GM18502 (cell line): ENCODE measurements at regions not wholly inside any gene's neighbourhood (a gene's known extent, or its start where the extent isn't known, plus 50 kb on each side); places are given as distances from the start of the nearest gene placed in this dataset.
"Not testable (repeated sequence)": the region's sequence is repeated elsewhere in the genome, so short reads cannot be mapped to it uniquely, and the experiment has no call there.

ENCODE experiments used
- ATAC-seq: cut with Tn5 transposase; IDR thresholded peaks from one replicate; pipeline ENCODE4 v1.9.1; 2021; ENCODE audit warnings: mild to moderate bottlenecking; ENCODE audit not compliant: unreplicated experiment, poor library complexity

DNA sequence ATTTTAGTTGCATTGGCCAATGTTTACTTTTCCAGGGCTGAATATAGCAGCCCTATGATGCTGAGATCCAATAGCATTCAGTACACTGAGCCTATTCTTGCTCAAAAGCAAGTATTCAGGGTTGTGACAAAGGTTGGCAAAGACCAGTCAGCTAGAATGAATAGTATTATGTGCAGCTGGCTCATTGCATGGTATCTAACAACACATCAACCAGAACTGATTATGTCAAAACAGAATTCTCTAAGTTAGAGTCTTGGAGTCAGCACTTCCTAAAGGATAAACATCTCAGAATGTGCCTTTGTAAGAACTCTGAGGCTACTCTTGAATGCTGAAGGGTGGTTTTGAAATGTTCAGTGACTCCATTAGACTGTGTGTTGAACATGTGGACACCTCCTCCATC is 774.5 kb upstream of the RGMB start:
- no peak for ATAC-seq

DNA sequence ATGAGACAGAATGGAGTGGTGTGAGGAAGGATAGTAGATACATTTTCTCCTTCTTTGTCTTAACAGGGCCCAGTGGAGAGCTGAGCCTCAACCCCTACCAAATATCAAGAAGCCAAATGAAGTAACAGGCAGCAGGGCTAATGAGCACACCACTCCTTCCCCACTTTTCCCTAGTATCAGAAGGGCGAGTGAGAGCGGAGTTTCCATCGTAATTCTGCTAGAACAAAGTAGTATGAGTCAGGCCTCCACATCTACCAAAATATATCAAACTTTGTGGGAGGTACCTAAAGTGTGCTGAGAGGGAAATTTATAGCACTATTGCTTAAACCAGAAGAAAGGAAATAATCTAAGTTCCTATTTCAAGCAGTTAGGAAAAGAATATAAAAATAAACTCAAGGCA is 769.0 kb upstream of the RGMB start:
- no peak for ATAC-seq

DNA sequence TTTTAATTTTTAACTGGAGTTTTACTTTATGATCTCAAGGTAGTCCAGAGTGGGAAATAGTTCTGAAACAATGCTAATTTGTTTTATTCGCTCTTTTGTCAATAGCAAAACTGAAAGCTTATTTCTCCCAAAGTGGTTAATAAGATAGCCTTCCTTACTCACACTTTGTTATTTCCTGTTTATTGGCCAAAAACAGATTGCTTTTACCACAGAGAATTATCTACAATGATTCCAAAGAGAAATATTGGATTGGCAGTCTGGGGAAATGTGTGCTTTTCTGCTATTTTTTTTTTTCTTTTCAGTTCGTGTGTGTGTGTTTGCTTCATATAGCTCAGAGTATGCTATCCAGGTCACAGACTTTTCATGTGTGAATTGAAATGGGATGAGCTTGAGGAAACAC is 756.7 kb upstream of the RGMB start:
- no peak for ATAC-seq

GRCh38 chr5:98030273-98030672 is 743.2 kb upstream of the RGMB start:
- not testable (repeated sequence) for ATAC-seq

- ATAC-seq = not testable (repeated sequence)
Measured at GRCh38 chr5:98031036-98031435, 742.4 kb upstream of the RGMB start.

DNA sequence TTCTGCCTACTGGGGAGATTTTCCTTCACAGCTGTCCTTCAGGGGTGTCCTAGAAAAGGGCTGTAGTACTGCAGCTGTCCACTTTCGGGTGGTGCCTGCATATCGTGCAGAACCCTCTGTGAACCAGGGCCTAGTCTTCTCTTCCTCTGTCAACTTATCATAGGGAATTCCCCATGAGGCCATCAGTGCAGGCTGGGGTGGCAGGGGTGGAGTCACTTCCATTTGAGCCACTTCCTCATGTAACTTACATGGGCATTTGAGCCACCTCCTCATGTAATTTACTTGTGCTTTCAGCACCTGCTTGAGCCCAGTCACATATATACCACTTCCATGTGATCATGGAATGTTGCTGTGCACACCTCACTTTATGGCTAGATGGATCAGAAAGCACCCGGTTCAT is 742.0 kb upstream of the RGMB start:
- peak; percentile 78 for ATAC-seq

DNA sequence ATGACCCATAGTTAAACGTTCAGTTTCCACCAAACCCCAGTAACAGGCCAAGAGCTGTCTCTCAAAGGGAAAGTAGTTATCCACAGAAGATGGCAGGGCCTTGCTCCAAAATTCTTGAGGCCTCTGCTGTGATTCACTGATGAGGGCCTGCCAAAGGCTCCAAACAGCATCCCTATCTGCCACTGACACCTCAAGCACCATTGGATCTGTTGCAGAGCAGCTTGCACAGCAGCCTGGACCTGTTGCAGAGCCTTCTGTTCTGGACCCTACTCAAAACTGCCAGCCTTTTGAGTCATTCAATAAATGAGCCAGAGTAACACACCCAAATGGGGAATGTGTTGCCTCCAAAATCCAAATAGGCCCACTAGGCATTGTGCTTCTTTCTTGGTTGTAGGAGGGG is 741.5 kb upstream of the RGMB start:
- no peak for ATAC-seq

DNA sequence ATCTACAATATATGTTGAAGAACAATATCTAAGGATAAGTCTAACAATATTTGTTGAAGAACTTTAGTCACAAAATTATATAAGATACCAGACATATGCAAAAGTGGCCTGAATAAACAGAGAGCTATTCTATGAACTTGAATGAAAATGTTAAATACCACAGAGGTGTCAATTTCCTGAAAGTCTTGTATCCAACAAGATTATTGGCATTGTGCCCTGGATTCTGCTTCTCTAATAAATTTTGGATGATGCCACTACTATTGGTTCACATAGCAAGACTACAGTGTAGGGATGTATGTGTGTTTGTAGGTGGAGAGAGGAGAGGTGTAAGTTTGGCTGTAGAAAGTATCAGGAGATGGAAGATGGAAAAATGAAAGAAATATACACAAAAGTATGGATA is 731.8 kb upstream of the RGMB start:
- ATAC-seq = no peak

- ATAC-seq = no peak
Measured at GRCh38 chr5:98042521-98042920, 730.9 kb upstream of the RGMB start.

DNA sequence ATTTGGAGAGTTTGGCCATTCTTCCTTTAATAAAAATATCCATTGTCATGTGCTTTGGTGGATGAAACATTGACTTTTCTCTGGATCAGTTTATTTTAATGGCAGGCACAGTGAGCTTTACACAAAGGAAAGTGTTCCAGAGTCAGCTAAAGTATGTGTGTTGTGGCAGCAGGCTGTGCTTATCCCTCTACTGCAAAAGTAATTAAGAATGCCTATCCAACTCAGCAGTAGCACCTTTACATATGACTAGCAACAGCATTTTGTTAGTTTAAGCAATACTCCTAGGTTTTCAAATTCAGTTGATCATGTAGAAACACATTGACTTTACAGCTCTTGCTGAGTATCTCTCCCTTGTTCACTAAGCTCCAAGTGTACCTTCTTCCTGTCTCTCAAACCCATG is 730.5 kb upstream of the RGMB start:
- ATAC-seq = no peak

GRCh38 chr5:98050583-98050982 is 722.9 kb upstream of the RGMB start:
- no peak for ATAC-seq

DNA sequence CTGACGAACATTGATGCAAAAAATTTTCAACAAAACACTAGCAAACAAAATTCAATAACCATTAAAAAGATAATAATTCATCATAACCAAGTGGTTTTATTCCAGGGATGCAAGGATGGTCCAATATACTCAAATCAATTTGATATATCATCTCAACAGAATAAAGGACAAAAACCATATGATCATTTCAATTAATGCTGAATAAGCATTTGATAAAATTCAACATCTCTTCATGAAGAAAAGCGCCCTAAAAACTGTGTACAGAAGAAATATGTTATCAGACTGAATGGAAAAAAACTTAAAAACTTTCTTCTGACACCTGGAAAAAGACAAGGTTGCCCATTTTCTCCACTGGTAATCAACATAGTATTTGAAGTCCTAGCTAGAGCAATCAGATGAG is 720.3 kb upstream of the RGMB start:
- ATAC-seq = no peak

- no peak for ATAC-seq
Measured at GRCh38 chr5:98060148-98060547, 713.3 kb upstream of the RGMB start.

- ATAC-seq = no peak
Measured at GRCh38 chr5:98064118-98064685, 709.3 kb upstream of the RGMB start.

- ATAC-seq = no peak
Measured at GRCh38 chr5:98065261-98065909, 708.1 kb upstream of the RGMB start.

DNA sequence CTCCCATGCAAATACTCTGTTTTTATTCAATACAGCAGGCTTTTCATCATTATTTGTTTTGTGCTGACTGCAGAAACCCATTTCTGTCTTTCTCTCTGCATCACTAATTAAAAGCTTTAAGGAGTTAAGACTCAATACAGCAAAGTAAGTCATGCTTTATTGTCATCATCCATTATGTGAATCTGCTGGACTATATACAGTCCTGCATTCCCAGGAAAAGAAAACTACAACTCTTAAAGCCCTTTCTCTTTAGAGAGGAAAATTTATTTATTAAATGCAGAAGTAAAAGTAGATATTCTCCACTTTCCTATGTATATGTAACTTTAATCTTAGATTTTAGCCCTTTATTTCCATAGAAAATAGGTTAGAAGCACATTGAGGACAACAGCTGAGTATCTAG is 706.6 kb upstream of the RGMB start:
- ATAC-seq = no peak

GRCh38 chr5:98069876-98070512 is 703.5 kb upstream of the RGMB start:
- peak; percentile 72 for ATAC-seq

DNA sequence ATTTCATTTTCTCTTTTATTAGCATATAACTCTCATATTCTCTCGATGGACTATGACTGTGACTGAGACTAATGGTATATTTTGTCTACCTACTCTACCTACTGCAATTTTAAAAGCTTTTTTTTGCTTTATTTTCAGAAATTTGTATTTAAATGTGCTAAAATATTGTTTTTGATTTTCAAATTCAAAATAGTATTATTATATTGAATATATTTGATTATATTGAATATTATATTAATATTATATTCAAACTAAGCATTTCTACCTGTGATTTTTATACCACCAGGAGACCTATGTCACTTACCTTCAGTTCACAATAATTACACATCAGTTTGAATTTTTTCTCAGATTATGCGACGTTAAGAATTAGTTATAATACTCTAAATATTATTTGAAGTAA is 700.5 kb upstream of the RGMB start:
- ATAC-seq = no peak

GRCh38 chr5:98076501-98076900 is 697.0 kb upstream of the RGMB start:
- no peak for ATAC-seq

GRCh38 chr5:98085593-98085992 is 687.9 kb upstream of the RGMB start:
- ATAC-seq = no peak

- ATAC-seq = no peak
Measured at GRCh38 chr5:98095072-98095471, 678.4 kb upstream of the RGMB start.

DNA sequence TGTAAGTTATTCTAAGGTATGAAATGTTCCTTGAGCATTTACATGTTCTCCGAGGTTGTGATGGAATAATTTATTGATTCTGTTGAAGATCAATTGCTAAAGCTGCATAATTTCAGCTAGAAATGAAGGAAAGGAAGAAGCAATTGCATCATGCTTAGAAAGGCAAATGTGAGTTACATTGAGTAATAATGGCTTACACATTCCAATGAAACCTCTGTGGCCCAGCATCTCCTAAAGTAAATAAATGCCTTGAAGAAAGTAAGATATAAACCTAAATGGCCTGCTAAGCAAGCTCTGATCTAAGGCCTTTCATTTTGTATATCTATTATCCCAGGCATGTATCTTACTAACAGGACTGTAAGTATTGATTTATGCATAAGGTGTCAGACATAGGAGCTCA is 677.3 kb upstream of the RGMB start:
- ATAC-seq = no peak
